ENCODE measurements at regions not wholly inside any gene's neighbourhood (a gene's known extent, or its start where the extent isn't known, plus 50 kb on each side); places are given as distances from the start of the nearest gene placed in this dataset.

- DNase-seq (no peak), ATAC-seq (ENCODE audit: low read depth in 2 of 2) (no peak)
- peaks cover 5 to 45% (median 34%) of the 10 kb centered on the region in 7 donors for H3K9me3 Mint-ChIP-seq
- H3K4me1 Mint-ChIP-seq: no peaks in the 10 kb centered on the region
- H3K36me3 Mint-ChIP-seq: peaks cover 0 to 13% of the 10 kb centered on the region in 2 donors
- no peak overlapping the region for H3K4me3 Mint-ChIP-seq
- H3K27me3 Mint-ChIP-seq: peaks cover 0 to under 1% (median 0%) of the 10 kb centered on the region in 3 donors
- H3K27ac Mint-ChIP-seq: no peak overlapping the region
Observed at GRCh38 chr5:54927097-54927746, 58.2 kb downstream of the ESM1 start.

DNA sequence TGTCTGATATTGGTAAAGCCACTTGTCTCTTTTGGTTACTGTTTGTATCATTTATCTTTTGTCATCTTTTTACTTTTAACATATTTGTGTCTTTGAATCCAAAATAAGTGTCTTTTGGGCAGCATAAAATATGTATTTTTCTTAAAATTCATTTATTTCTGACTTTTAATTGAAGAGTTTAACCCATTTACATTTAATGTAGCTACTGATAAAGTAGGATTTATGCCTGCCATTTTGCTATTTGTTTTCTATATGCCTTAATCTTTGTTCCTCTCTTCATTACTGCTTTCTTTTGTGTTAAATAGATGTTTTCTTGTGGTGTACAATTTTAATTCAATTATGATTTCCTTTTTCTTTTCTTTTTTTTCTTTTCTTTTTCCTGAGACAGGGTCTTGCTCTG lies 60.9 kb downstream of the ESM1 start:
- no peak for ATAC-seq (ENCODE audit: low read depth in 2 of 2)
- Mint-ChIP-seq H3K4me3 (no peak overlapping the region), H3K9me3 (peaks cover 5 to 48% (median 34%) of the 10 kb centered on the region in 7 donors)

DNA sequence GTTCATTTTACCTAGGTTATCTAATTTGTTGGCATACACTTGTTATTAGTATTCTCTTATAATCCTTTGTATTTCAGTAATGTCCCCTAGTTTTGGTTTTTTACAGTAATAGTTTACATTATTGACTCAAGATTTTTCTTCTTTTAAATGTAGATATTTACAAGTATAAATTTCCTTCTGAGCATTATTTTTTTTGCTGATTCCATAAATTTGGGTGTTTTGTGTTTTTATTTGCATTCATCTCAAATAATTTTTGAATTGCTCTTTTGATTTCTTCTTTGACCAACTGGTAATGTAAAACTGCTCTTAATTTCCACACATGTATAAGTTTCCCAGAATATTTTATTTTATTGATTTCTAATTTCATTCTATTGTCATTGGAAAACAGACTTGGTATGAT lies 68.1 kb downstream of the ESM1 start:
- no peak for DNase-seq
- peaks cover 0 to 7% (median 3%) of the 10 kb centered on the region in 7 donors for H3K9me3 Mint-ChIP-seq
- H3K27me3 Mint-ChIP-seq: peaks cover 37 to 54% (median 42%) of the 10 kb centered on the region in 3 donors
- H3K4me1 Mint-ChIP-seq: no peaks in the 10 kb centered on the region
- no peak overlapping the region for H3K4me3 Mint-ChIP-seq
- H3K27ac Mint-ChIP-seq: no peak overlapping the region
- no peak for ATAC-seq (ENCODE audit: low read depth in 2 of 2)
- peaks cover 0 to 5% of the 10 kb centered on the region in 2 donors for H3K36me3 Mint-ChIP-seq

More for the DNA sequence above, 60.9 kb downstream of the ESM1 start:
- H3K4me1 Mint-ChIP-seq: no peaks in the 10 kb centered on the region
- no peak overlapping the region for H3K27ac Mint-ChIP-seq
- DNase-seq: no peak
- H3K36me3 Mint-ChIP-seq: peaks cover 0 to 13% of the 10 kb centered on the region in 2 donors
- peaks cover 16 to 24% (median 17%) of the 10 kb centered on the region in 3 donors for H3K27me3 Mint-ChIP-seq

GRCh38 chr5:54915466-54916027 lies 69.8 kb downstream of the ESM1 start:
- Mint-ChIP-seq H3K9me3 (peaks cover 0 to 3% (median 0%) of the 10 kb centered on the region in 7 donors), H3K27me3 (peaks cover 32 to 63% (median 53%) of the 10 kb centered on the region in 3 donors), H3K4me3 (no peak overlapping the region), H3K4me1 (no peaks in the 10 kb centered on the region), H3K27ac (no peak overlapping the region), H3K36me3 (peaks cover 0 to 5% of the 10 kb centered on the region in 2 donors)
- ATAC-seq (ENCODE audit: low read depth in 2 of 2) (no peak), DNase-seq (no peak)

- DNase-seq (no peak), ATAC-seq (ENCODE audit: low read depth in 2 of 2) (no peak)
- Mint-ChIP-seq H3K4me1 (no peaks in the 10 kb centered on the region), H3K27ac (peak overlapping the region in 1 of 6 donors; percentile 43), H3K9me3 (no peaks in the 10 kb centered on the region), H3K4me3 (no peak overlapping the region), H3K36me3 (peaks cover 0 to 5% of the 10 kb centered on the region in 2 donors), H3K27me3 (peaks cover 29 to 60% (median 60%) of the 10 kb centered on the region in 3 donors)
Observed at GRCh38 chr5:54912021-54912420, 73.4 kb downstream of the ESM1 start.

GRCh38 chr5:54909911-54910870 lies 75.2 kb downstream of the ESM1 start:
- ATAC-seq (ENCODE audit: low read depth in 2 of 2): no peak
- DNase-seq: no peak
- peaks cover 0 to 5% of the 10 kb centered on the region in 2 donors for H3K36me3 Mint-ChIP-seq
- H3K27me3 Mint-ChIP-seq: peaks cover 28 to 70% (median 61%) of the 10 kb centered on the region in 3 donors
- H3K4me1 Mint-ChIP-seq: no peaks in the 10 kb centered on the region
- no peaks in the 10 kb centered on the region for H3K9me3 Mint-ChIP-seq
- no peak overlapping the region for H3K4me3 Mint-ChIP-seq
- H3K27ac Mint-ChIP-seq: no peak overlapping the region

DNA sequence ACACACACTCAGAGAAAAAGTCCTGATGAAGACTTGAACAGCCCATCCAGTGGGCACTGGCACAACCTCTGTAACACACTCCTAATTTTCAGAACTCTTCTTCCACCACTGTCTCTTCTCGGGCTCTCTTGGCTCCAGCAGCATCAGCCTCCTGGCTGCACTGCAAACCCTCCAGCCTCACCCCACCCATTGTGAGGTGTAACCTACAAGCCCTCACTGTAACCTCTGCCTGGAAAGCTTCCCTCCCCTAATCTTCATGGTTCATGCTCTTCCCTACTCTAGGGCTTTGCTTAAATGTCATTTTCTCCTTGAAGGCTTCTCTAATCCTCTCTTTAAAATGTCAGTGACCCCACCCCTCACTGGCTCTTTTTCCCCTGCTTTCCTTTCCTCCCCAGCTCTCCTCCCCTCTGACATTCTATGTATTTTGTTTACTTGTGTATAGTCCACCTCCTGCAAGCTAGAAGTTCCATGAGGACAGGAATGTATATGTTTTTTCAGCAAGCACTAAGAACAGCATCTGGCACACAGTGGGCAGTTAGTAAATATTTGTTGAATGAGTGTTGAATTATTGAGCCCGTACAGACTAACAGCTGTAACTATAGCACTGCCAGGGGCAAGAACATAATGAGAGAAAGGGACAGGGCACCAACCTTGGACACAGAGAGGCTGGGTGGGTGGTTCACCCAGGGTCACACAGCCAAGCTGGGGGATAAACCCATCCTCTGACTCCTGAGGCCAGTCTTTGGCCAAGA lies 76.4 kb downstream of the ESM1 start:
- Mint-ChIP-seq H3K4me3 (no peak overlapping the region), H3K36me3 (peaks cover 0 to 5% of the 10 kb centered on the region in 2 donors), H3K27me3 (peaks cover 34 to 70% (median 60%) of the 10 kb centered on the region in 3 donors), H3K9me3 (no peaks in the 10 kb centered on the region), H3K27ac (no peak overlapping the region), H3K4me1 (no peaks in the 10 kb centered on the region)
- ATAC-seq (ENCODE audit: low read depth in 2 of 2): no peak
- DNase-seq: no peak

DNA sequence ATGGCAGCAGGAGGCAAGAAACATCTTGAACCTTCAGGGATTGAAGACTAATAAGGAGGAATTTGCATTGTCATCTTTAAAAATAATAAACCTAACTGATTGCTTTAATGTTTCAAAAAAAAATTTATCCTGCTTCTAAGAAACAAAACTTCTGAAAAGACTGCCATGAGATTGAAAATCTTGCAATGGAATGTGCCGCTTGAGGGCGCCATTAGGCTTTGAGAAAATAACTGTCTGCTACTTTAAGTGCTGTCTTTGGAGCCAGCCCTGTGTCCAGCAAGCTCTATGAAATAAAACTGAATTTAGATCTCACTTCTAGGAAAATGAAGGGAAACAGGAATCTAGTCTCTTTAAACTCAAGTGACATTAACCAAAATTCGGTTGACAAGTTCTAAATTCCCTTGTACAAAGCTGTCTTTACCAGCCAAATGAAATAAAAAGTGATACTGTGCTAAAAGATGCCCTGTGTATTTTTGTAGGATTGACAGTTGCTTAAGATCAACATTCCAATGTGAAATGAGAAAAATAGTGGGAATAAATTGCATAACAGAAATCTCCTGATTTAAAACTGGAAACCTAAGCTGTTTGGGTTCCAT lies 79.4 kb downstream of the ESM1 start:
- peaks cover 0 to 2% (median 0%) of the 10 kb centered on the region in 7 donors for H3K9me3 Mint-ChIP-seq
- no peak overlapping the region for H3K27ac Mint-ChIP-seq
- H3K36me3 Mint-ChIP-seq: no peaks in the 10 kb centered on the region
- H3K4me1 Mint-ChIP-seq: peaks cover 9 to 11% (median 10%) of the 10 kb centered on the region in 3 donors
- ATAC-seq (ENCODE audit: low read depth in 2 of 2) (no peak), DNase-seq (no peak)
- no peak overlapping the region for H3K4me3 Mint-ChIP-seq
- H3K27me3 Mint-ChIP-seq: peaks cover 30 to 46% (median 44%) of the 10 kb centered on the region in 3 donors

DNA sequence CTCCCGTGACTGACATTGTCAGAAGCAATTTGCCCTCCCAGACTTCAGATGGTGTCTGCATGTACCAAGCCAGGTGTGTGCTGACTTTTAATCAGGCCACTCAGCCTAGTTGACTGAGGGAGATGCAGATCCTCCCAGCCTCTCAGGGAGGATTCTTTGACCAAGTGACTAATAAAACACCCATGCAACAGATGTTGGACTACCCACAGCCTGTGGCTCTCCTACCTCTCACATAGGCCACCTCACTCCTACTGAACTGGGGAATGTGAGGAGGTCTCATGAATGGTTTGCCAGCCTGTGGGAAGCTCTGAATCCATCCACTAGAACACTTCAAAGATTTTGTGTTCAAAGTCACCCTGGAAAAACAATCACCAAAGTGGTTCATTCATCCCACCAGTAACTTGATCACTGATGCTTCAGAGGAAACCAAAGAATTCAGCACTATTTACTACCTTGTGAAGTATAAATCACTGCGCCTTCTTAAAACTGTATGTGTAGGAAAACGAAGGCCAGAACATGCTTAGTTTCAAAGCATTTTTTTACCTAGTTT lies 80.1 kb downstream of the ESM1 start:
- DNase-seq (no peak), ATAC-seq (ENCODE audit: low read depth in 2 of 2) (no peak)
- no peak overlapping the region for H3K4me3 Mint-ChIP-seq
- no peaks in the 10 kb centered on the region for H3K36me3 Mint-ChIP-seq
- H3K27me3 Mint-ChIP-seq: peaks cover 33 to 47% (median 40%) of the 10 kb centered on the region in 3 donors
- no peak overlapping the region for H3K27ac Mint-ChIP-seq
- H3K9me3 Mint-ChIP-seq: peaks cover 0 to 2% (median 0%) of the 10 kb centered on the region in 7 donors
- peaks cover 9 to 11% (median 10%) of the 10 kb centered on the region in 3 donors for H3K4me1 Mint-ChIP-seq

DNA sequence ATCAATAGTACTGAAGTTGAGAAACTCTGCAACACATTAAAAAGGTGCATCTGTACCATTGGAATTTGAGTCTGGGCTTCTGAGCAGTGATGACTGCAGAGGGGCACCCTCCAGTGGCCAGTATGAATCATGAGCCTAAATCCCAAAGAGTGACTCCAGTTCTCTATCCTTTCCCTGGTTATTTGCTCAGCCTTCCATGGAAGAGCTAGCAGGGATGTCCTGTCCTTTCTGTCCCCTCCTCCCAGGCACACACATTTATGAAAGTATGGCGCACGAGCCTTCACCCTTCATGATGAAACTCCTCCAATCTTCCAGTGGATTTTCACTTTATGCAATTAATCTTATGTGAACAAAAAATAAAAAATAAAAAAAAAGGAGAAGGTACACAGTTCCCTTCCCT lies 81.0 kb downstream of the ESM1 start:
- H3K36me3 Mint-ChIP-seq: no peaks in the 10 kb centered on the region
- ATAC-seq (ENCODE audit: low read depth in 2 of 2): no peak
- peaks cover 0 to 2% (median 0%) of the 10 kb centered on the region in 7 donors for H3K9me3 Mint-ChIP-seq
- H3K4me3 Mint-ChIP-seq: no peak overlapping the region
- peaks cover 41 to 55% (median 45%) of the 10 kb centered on the region in 3 donors for H3K27me3 Mint-ChIP-seq
- DNase-seq: no peak
- peaks cover 9 to 11% (median 10%) of the 10 kb centered on the region in 3 donors for H3K4me1 Mint-ChIP-seq
- no peak overlapping the region for H3K27ac Mint-ChIP-seq

- H3K27me3 Mint-ChIP-seq: peaks cover 42 to 54% (median 50%) of the 10 kb centered on the region in 3 donors
- ATAC-seq (ENCODE audit: low read depth in 2 of 2) (peak; percentile 99 to 100), DNase-seq (peak; percentile 57)
- H3K9me3 Mint-ChIP-seq: peaks cover 0 to 2% (median 0%) of the 10 kb centered on the region in 7 donors
- peaks cover 9 to 11% (median 10%) of the 10 kb centered on the region in 3 donors for H3K4me1 Mint-ChIP-seq
- H3K36me3 Mint-ChIP-seq: no peaks in the 10 kb centered on the region
- peak overlapping the region in 1 of 6 donors; percentile 22 for H3K27ac Mint-ChIP-seq
- peak overlapping the region in 1 of 8 donors; percentile 12 for H3K4me3 Mint-ChIP-seq
Observed at GRCh38 chr5:54902791-54903473, 82.5 kb downstream of the ESM1 start.
